Ovary (tissue), 7 donors: ENCODE measurements at regions not wholly inside any gene's neighbourhood (a gene's known extent, or its start where the extent isn't known, plus 50 kb on each side); places are given as distances from the start of the nearest gene placed in this dataset.

ENCODE experiments used
- DNase-seq, 5 donors: peaks; one replicate each; pipeline ENCODE4 v3.0.0-alpha.2; 2019 to 2020
- H3K27ac ChIP-seq, 2 donors: fragments of 200-600 bp; one replicate each; pipeline versions ENCODE4 v1.5.1 to v1.8.0; 2019 to 2022
- H3K27me3 ChIP-seq: fragments of 200-600 bp; one replicate; pipeline ENCODE4 v1.8.0; 2022
- H3K36me3 ChIP-seq: fragments of 200-600 bp; sonication (generic); one replicate; pipeline ENCODE4 v1.5.1; 2019
- H3K4me1 ChIP-seq: one replicate; pipeline ENCODE4 v1.8.1; 2013; ENCODE audit warnings: mild to moderate bottlenecking, moderate library complexity; ENCODE audit not compliant: insufficient read depth
- H3K4me3 ChIP-seq: fragments of 200-600 bp; sonication (generic); one replicate; pipeline ENCODE4 v1.5.1; 2017
- H3K9me3 ChIP-seq, 2 donors: fragments of 200-600 bp in 1 of 2; sonication (generic) in 1 of 2; one replicate each; pipeline versions ENCODE4 v1.5.1 to v1.8.1; 2013 to 2019; ENCODE audit warnings: mild to moderate bottlenecking in 1 of 2, moderate library complexity in 1 of 2
- CTCF ChIP-seq, 3 donors: fragments of 450-650 bp in 2 of 3; fragments of 200-600 bp in 1 of 3; IDR thresholded peaks; one replicate each; pipeline versions ENCODE4 v1.5.1 to v1.8.0; 2016 to 2022; ENCODE audit warnings: antibody characterized with exemption in 3 of 3, mild to moderate bottlenecking in 1 of 3
- EP300 ChIP-seq: sonication (generic); formaldehyde crosslinking; IDR thresholded peaks from one replicate; pipeline ENCODE4 v1.6.1; 2017; ENCODE audit warnings: antibody characterized with exemption
- POLR2A ChIP-seq: fragments of 450-650 bp; IDR thresholded peaks from one replicate; pipeline ENCODE4 v1.6.1; 2017; ENCODE audit warnings: antibody characterized with exemption, mild to moderate bottlenecking, moderate library complexity
- WGBS, 3 donors: extraction: QIAGEN DNeasy Blood & Tissue Kit in 1 of 3; methylation state at CpG; one replicate each; pipeline versions ENCODE4 v1.1.5 to v1.1.7; 2013 to 2017; 5-methylcytosine and 5-hydroxymethylcytosine counted together
- intact Hi-C, 4 donors: fragments of 100-400 bp; cut with DNase I; formaldehyde crosslinking; loops; one replicate each; pipeline versions ENCODE4 v1.11.0 to v1.15.1; 2022 to 2023
- donor health status: DM: no; HTN: no; CAD: no; lungs with moderate emphysema.
- donor health status: DM: no; HTN: no; CAD: no.
- donor health status: Bipolar disorder and iron deficiency.
- donor health status: DM: no; HTN: no; CAD: no.
- donor health status: DM: yes; HTN: yes; CAD: no.

GRCh38 chr18:24530630-24531111 is 70.2 kb downstream of the HRH4 start:
- Histone ChIP-seq H3K27ac (no peak overlapping the region), H3K9me3 (no peaks in the 10 kb centered on the region), H3K27me3 (no peaks in the 10 kb centered on the region), H3K4me1 (no peaks in the 10 kb centered on the region), H3K36me3 (no peaks in the 10 kb centered on the region), H3K4me3 (no peak overlapping the region)
- DNase-seq, result no peak
- intact Hi-C loops, result no loop called here
- TF ChIP-seq POLR2A (no peak), CTCF (IDR thresholded peaks at IDR 0.05) (no peak), EP300 (no peak)
- WGBS, 3 donors, result 17 to 19% (median 17%) methylated on average over 6 of the region's 6 CpGs

GRCh38 chr18:24534271-24534670 is 73.8 kb downstream of the HRH4 start:
- DNase-seq, result no peak
- Histone ChIP-seq H3K4me3 (no peak overlapping the region), H3K27me3 (no peaks in the 10 kb centered on the region), H3K9me3 (no peaks in the 10 kb centered on the region), H3K27ac (no peak overlapping the region), H3K36me3 (no peaks in the 10 kb centered on the region), H3K4me1 (no peaks in the 10 kb centered on the region)
- TF ChIP-seq EP300, result no peak
- TF ChIP-seq CTCF (IDR thresholded peaks at IDR 0.05), result no peak
- no peak for TF ChIP-seq POLR2A
- intact Hi-C loops, result no loop called here
- WGBS, 3 donors, result 91 to 94% (median 93%) methylated on average over 6 of the region's 6 CpGs

DNA sequence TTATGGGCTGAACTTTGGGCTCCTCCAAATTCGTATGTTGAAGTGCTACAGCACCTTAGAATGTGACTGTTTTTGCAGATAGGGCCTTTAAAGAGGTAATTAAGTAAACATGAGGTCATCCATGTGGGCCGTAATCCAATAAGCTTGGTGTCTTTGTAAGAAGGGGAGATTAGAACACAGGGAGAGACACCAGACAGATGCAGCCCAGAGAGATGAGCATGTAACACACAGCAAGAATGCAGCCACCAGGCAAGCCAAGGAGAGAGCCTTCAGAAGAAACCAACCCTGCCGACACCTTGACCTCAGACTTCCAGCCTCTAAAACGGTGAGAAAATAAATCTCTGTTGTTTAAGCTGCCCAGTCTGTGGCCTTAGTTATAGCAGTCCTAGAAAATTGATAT is 74.3 kb downstream of the HRH4 start:
- 43 to 55% (median 46%) methylated on average over 4 of the region's 4 CpGs for WGBS, 3 donors
- DNase-seq, result no peak

GRCh38 chr18:24535527-24536295 is 75.3 kb downstream of the HRH4 start:
- TF ChIP-seq POLR2A (no peak), EP300 (no peak), CTCF (IDR thresholded peaks at IDR 0.05) (no peak)
- no peak overlapping the region for H3K4me3 ChIP-seq
- H3K4me1 ChIP-seq, result no peaks in the 10 kb centered on the region
- H3K27ac ChIP-seq, result no peak overlapping the region
- no peaks in the 10 kb centered on the region for H3K9me3 ChIP-seq
- intact Hi-C loops, result no loop called here
- H3K36me3 ChIP-seq, result no peaks in the 10 kb centered on the region
- DNase-seq, result no peak
- no peaks in the 10 kb centered on the region for H3K27me3 ChIP-seq
- 43 to 55% (median 52%) methylated on average over 3 of the region's 3 CpGs for WGBS, 3 donors

More for the DNA sequence above, 74.3 kb downstream of the HRH4 start:
- no peak overlapping the region for H3K4me3 ChIP-seq
- TF ChIP-seq EP300 (no peak), POLR2A (no peak), CTCF (IDR thresholded peaks at IDR 0.05) (no peak)
- no peak overlapping the region for H3K27ac ChIP-seq
- no peaks in the 10 kb centered on the region for H3K27me3 ChIP-seq
- no peaks in the 10 kb centered on the region for H3K9me3 ChIP-seq
- intact Hi-C loops, result no loop called here
- H3K4me1 ChIP-seq, result no peaks in the 10 kb centered on the region
- no peaks in the 10 kb centered on the region for H3K36me3 ChIP-seq
